OCI-LY7 (cell line): ENCODE measurements at regions not wholly inside any gene's neighbourhood (a gene's known extent, or its start where the extent isn't known, plus 50 kb on each side); places are given as distances from the start of the nearest gene placed in this dataset.

ENCODE experiments used
- EZH2phosphoT487 ChIP-seq: fragments of 200-600 bp; sonication (generic); IDR thresholded peaks from 2 replicates; pipeline ENCODE4 v1.6.1; 2018; ENCODE audit warnings: low read depth, borderline replicate concordance, mild to moderate bottlenecking, mixed run types, antibody characterized with exemption, low read length, moderate library complexity, mixed read lengths
- TF ChIP-seq, protein P1 (sequence below): fragments of 200-600 bp; sonication (generic); conservative IDR thresholded peaks from 2 replicates; pipeline ENCODE4 v1.5.1; 2014; ENCODE audit warnings: mild to moderate bottlenecking, antibody characterized with exemption, low read length, moderate library complexity, mixed read lengths

- TF ChIP-seq, protein P1, sequence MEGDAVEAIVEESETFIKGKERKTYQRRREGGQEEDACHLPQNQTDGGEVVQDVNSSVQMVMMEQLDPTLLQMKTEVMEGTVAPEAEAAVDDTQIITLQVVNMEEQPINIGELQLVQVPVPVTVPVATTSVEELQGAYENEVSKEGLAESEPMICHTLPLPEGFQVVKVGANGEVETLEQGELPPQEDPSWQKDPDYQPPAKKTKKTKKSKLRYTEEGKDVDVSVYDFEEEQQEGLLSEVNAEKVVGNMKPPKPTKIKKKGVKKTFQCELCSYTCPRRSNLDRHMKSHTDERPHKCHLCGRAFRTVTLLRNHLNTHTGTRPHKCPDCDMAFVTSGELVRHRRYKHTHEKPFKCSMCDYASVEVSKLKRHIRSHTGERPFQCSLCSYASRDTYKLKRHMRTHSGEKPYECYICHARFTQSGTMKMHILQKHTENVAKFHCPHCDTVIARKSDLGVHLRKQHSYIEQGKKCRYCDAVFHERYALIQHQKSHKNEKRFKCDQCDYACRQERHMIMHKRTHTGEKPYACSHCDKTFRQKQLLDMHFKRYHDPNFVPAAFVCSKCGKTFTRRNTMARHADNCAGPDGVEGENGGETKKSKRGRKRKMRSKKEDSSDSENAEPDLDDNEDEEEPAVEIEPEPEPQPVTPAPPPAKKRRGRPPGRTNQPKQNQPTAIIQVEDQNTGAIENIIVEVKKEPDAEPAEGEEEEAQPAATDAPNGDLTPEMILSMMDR: no peak
- no peak for TF ChIP-seq EZH2phosphoT487
These were observed 603.0 kb upstream of the KLHL4 start for GRCh38 chrX:86914569-86914968.
